Caco-2 (cell line): ENCODE measurements at regions not wholly inside any gene's neighbourhood (a gene's known extent, or its start where the extent isn't known, plus 50 kb on each side); places are given as distances from the start of the nearest gene placed in this dataset.

Experiments used
- BruUV-seq: library from RNA; stranded (reverse); fragments of 400-500 nt; replicated peaks from 2 replicates; lab custom pipeline; 2021; lab: Mats Ljungman, UMichigan
- CTCF ChIA-PET: fragments of 300-600 bp; sonication (Branson Sonifier 250); formaldehyde crosslinking; loops from one replicate; lab custom pipeline; 2022; ENCODE audit warnings: antibody characterized with exemption; lab: Charles Lee
- POLR2A ChIA-PET: fragments of 300-600 bp; sonication (Branson Sonifier 250); formaldehyde crosslinking; loops from one replicate; lab custom pipeline; 2022; ENCODE audit warnings: antibody characterized with exemption; lab: Charles Lee
- DNase-seq, 2 experiments: peaks; one replicate each; pipeline versions ENCODE4 v3.0.0 to v3.0.0-alpha.2; 2020 to 2022
- H3K27me3 ChIP-seq: replicated peaks from 2 replicates; pipeline ENCODE4 v1.6.0; 2011; ENCODE audit warnings: low read length; ENCODE audit not compliant: control insufficient read depth, insufficient read depth
- H3K36me3 ChIP-seq: 2 replicates; pipeline ENCODE4 v1.5.1; 2011; ENCODE audit warnings: low read length; ENCODE audit not compliant: control insufficient read depth, insufficient read depth
- H3K4me1 ChIP-seq: fragments of 250-450 bp; sonication (Bioruptor Pico); 2 replicates; pipeline ENCODE4 v1.5.1; 2020; ENCODE audit warnings: mild to moderate bottlenecking
- H3K4me3 ChIP-seq: 2 replicates; pipeline ENCODE4 v1.5.1; 2011; ENCODE audit warnings: low read depth, mild to moderate bottlenecking, control low read depth, low read length
- H3K9me3 ChIP-seq: fragments of 250-450 bp; sonication (Bioruptor Pico); 2 replicates; pipeline ENCODE4 v1.5.1; 2020; ENCODE audit warnings: mild to moderate bottlenecking, moderate library complexity
- H3K27ac Mint-ChIP-seq: one replicate; pipeline ENCODE4 v1.8.0; 2022; ENCODE audit warnings: mixed read lengths; ENCODE audit not compliant: unreplicated experiment
- H3K27me3 Mint-ChIP-seq: one replicate; pipeline ENCODE4 v1.8.0; 2022; ENCODE audit warnings: mixed read lengths; ENCODE audit not compliant: insufficient read depth, unreplicated experiment
- H3K36me3 Mint-ChIP-seq: one replicate; pipeline ENCODE4 v1.8.0; 2022; ENCODE audit warnings: mild to moderate bottlenecking, mixed read lengths; ENCODE audit not compliant: insufficient read depth, unreplicated experiment
- H3K4me1 Mint-ChIP-seq: one replicate; pipeline ENCODE4 v1.8.0; 2022; ENCODE audit warnings: low read depth, mixed read lengths; ENCODE audit not compliant: unreplicated experiment
- H3K4me3 Mint-ChIP-seq: one replicate; pipeline ENCODE4 v1.8.0; 2022; ENCODE audit warnings: mild to moderate bottlenecking, moderate library complexity, mixed read lengths; ENCODE audit not compliant: unreplicated experiment
- H3K9me3 Mint-ChIP-seq: one replicate; pipeline ENCODE4 v1.8.0; 2022; ENCODE audit warnings: mixed read lengths; ENCODE audit not compliant: unreplicated experiment
- CTCF ChIP-seq, 2 experiments: fragments of 200-600 bp in 1 of 2; IDR thresholded peaks; 1 replicate in 1 of 2; 2 replicates in 1 of 2; pipeline versions ENCODE4 v1.5.1 to v1.8.0; 2011 to 2022; ENCODE audit warnings: antibody characterized with exemption in 1 of 2, control low read depth in 1 of 2, inconsistent platforms in 1 of 2, low read depth in 1 of 2, low read length in 1 of 2, mild to moderate bottlenecking in 1 of 2, moderate library complexity in 1 of 2; ENCODE audit not compliant: insufficient read depth in 1 of 2, severe bottlenecking in 1 of 2, unreplicated experiment in 1 of 2
- intact Hi-C: fragments of 100-400 bp; cut with micrococcal nuclease; formaldehyde crosslinking; loops from one replicate; pipeline ENCODE4 v1.10.0; 2022; ENCODE audit not compliant: unreplicated experiment

GRCh38 chr18:33957707-33958106, 267.0 kb downstream of the NOL4 start:
- no peaks in the 10 kb centered on the region for H3K27me3 ChIP-seq
- H3K36me3 ChIP-seq, result no peaks in the 10 kb centered on the region
- H3K36me3 Mint-ChIP-seq, result no peaks in the 10 kb centered on the region
- ChIA-PET CTCF (no interaction called here), POLR2A (no interaction called here)
- intact Hi-C loops, result no loop called here
- no peak overlapping the region for H3K4me3 ChIP-seq
- H3K4me3 Mint-ChIP-seq, result no peak overlapping the region
- no peaks in the 10 kb centered on the region for H3K9me3 Mint-ChIP-seq
- no peak overlapping the region for H3K27ac Mint-ChIP-seq
- H3K4me1 ChIP-seq, result no peaks in the 10 kb centered on the region
- H3K27me3 Mint-ChIP-seq, result no peaks in the 10 kb centered on the region
- TF ChIP-seq CTCF (IDR thresholded peaks at IDR 0.05; ENCODE audit: insufficient read depth in 1 of 2, low read depth in 1 of 2, low read length in 1 of 2, severe bottlenecking in 1 of 2, unreplicated experiment in 1 of 2), result no peak
- H3K9me3 ChIP-seq, result no peaks in the 10 kb centered on the region
- H3K4me1 Mint-ChIP-seq, result no peaks in the 10 kb centered on the region
- no TSS peak for BruUV-seq
- no peak for DNase-seq

GRCh38 chr18:33951031-33951430, 273.7 kb downstream of the NOL4 start:
- no peak overlapping the region for H3K27ac Mint-ChIP-seq

GRCh38 chr18:33946336-33946735, 278.4 kb downstream of the NOL4 start:
- no peaks in the 10 kb centered on the region for H3K27me3 Mint-ChIP-seq
- no peak for TF ChIP-seq CTCF (IDR thresholded peaks at IDR 0.05; ENCODE audit: insufficient read depth in 1 of 2, low read depth in 1 of 2, low read length in 1 of 2, severe bottlenecking in 1 of 2, unreplicated experiment in 1 of 2)
- BruUV-seq, result no TSS peak
- no peaks in the 10 kb centered on the region for H3K9me3 Mint-ChIP-seq
- no peaks in the 10 kb centered on the region for H3K4me1 Mint-ChIP-seq
- Histone ChIP-seq H3K4me1 (no peaks in the 10 kb centered on the region), H3K36me3 (no peaks in the 10 kb centered on the region), H3K4me3 (no peak overlapping the region), H3K27me3 (no peaks in the 10 kb centered on the region), H3K9me3 (no peaks in the 10 kb centered on the region)
- intact Hi-C loops, result no loop called here
- no peak for DNase-seq
- H3K36me3 Mint-ChIP-seq, result no peaks in the 10 kb centered on the region
- H3K27ac Mint-ChIP-seq, result no peak overlapping the region
- ChIA-PET POLR2A (no interaction called here), CTCF (no interaction called here)
- no peak overlapping the region for H3K4me3 Mint-ChIP-seq

More at GRCh38 chr18:33951031-33951430, 273.7 kb downstream of the NOL4 start:
- ChIA-PET CTCF (no interaction called here), POLR2A (no interaction called here)
- no peak overlapping the region for H3K4me3 Mint-ChIP-seq
- Histone ChIP-seq H3K27me3 (no peaks in the 10 kb centered on the region), H3K36me3 (no peaks in the 10 kb centered on the region), H3K4me3 (no peak overlapping the region), H3K9me3 (no peaks in the 10 kb centered on the region), H3K4me1 (no peaks in the 10 kb centered on the region)
- H3K27me3 Mint-ChIP-seq, result no peaks in the 10 kb centered on the region
- H3K36me3 Mint-ChIP-seq, result no peaks in the 10 kb centered on the region
- no TSS peak for BruUV-seq
- H3K4me1 Mint-ChIP-seq, result no peaks in the 10 kb centered on the region
- intact Hi-C loops, result no loop called here
- TF ChIP-seq CTCF (IDR thresholded peaks at IDR 0.05; ENCODE audit: insufficient read depth in 1 of 2, low read depth in 1 of 2, low read length in 1 of 2, severe bottlenecking in 1 of 2, unreplicated experiment in 1 of 2), result no peak
- no peak for DNase-seq
- H3K9me3 Mint-ChIP-seq, result no peaks in the 10 kb centered on the region
